ENCODE measurements at regions not wholly inside any gene's neighbourhood (a gene's known extent, or its start where the extent isn't known, plus 50 kb on each side); places are given as distances from the start of the nearest gene placed in this dataset.

GRCh38 chr12:105854071-105854470, 284.7 kb downstream of the NUAK1 start:
- H3K4me3 ChIP-seq (replicated peaks; ENCODE audit: low read depth, low read length), result no peak overlapping the region
- no peak for DNase-seq (ENCODE audit: extremely low read depth, low read depth)
- TF ChIP-seq, protein P1, sequence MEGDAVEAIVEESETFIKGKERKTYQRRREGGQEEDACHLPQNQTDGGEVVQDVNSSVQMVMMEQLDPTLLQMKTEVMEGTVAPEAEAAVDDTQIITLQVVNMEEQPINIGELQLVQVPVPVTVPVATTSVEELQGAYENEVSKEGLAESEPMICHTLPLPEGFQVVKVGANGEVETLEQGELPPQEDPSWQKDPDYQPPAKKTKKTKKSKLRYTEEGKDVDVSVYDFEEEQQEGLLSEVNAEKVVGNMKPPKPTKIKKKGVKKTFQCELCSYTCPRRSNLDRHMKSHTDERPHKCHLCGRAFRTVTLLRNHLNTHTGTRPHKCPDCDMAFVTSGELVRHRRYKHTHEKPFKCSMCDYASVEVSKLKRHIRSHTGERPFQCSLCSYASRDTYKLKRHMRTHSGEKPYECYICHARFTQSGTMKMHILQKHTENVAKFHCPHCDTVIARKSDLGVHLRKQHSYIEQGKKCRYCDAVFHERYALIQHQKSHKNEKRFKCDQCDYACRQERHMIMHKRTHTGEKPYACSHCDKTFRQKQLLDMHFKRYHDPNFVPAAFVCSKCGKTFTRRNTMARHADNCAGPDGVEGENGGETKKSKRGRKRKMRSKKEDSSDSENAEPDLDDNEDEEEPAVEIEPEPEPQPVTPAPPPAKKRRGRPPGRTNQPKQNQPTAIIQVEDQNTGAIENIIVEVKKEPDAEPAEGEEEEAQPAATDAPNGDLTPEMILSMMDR (IDR thresholded peaks at IDR 0.05; ENCODE audit: low read depth, low read length, missing control alignments), result no peak

DNA sequence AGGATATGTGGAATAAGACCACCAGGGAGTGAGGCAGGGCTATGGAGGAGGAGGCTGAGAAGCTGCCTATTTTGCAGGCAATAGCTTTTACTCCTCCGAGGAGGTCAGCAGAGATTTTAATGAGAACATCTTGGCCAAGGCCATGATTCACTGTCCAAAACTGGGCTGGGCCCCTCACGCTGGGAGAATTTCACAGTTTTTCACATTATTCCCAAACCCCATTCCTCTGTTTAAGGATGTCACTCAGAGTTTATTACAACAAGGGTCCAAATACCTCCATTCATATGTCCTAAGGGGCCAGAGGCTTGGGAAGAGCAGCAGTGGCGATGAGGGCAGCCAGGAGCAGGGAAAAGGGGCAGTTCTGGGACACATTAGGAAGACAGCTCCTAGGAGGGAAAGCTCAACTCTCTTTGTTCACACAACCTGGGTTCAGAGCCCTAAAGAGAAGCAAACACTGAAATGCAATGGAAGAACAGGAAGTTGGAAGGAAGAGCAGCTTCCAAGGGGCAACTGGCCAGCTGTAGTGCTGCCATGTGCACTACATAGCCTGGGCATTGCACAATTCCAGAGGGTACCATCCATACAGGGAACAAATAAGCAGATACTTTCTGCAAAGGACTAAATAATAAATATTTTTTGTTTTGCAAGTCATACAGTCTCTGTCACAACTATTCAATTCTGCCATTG, 283.2 kb downstream of the NUAK1 start:
- DNase-seq (ENCODE audit: extremely low read depth, low read depth), result no peak
- TF ChIP-seq, protein P1 (IDR thresholded peaks at IDR 0.05; ENCODE audit: low read depth, low read length, missing control alignments), result no peak
- H3K4me3 ChIP-seq (replicated peaks; ENCODE audit: low read depth, low read length), result no peak overlapping the region

DNA sequence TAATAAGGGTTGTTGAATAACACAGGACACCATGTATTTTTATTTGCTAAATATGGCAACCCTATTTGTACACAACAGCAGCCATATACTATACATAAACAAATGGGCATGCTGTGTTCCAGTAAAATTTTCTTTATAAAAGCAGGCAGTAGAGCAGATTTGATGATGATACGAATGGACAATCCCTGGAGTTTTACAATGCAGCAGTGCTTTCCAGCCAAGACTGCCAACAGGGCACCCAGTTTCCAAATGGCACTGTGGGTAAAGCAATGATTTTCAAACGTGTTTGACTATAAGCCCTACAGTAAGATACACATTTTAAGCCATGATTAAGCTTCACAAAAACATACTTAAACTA, 282.7 kb downstream of the NUAK1 start:
- H3K4me3 ChIP-seq (replicated peaks; ENCODE audit: low read depth, low read length), result no peak overlapping the region
- no peak for DNase-seq (ENCODE audit: extremely low read depth, low read depth)
- TF ChIP-seq, protein P1 (IDR thresholded peaks at IDR 0.05; ENCODE audit: low read depth, low read length, missing control alignments), result no peak

DNA sequence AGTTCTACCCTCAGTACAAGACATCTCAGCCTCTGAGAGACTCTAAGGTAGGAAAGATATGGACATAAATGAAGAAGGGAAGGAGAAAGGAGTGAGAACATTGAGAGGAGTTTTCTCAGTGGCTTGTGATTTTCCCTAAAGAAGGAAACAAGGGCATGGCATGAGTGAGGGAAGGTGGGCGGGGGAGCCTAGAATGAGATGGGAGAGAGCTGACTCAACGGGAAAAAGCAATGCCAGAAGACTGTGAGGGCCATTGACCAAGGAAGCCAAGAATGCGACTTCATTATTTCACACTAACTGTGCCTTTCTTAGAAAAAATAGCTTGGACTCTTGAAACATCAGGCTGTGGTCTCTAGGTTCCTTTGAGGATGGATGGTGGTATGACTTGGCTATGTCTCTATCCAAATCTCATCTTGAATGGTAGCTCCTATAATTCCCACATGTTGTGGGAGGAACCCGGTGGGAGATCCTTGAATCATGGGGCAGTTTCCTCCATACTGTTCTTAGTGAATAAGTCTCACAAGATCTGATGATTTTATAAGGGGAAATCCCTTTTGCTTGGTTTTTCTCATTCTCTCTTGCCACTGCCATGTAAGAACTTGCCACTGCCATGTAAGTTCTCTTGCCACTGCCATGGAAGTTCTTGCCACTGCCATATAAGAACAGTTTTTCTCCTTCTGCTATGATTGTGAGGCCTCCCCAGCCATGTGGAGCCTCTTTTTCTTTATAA, 279.6 kb downstream of the NUAK1 start:
- DNase-seq (ENCODE audit: extremely low read depth, low read depth), result no peak
- TF ChIP-seq, protein P1 (IDR thresholded peaks at IDR 0.05; ENCODE audit: low read depth, low read length, missing control alignments), result no peak
- no peak overlapping the region for H3K4me3 ChIP-seq (replicated peaks; ENCODE audit: low read depth, low read length)

GRCh38 chr12:105860561-105861207, 278.1 kb downstream of the NUAK1 start:
- no peak for DNase-seq (ENCODE audit: extremely low read depth, low read depth)
- TF ChIP-seq, protein P1 (IDR thresholded peaks at IDR 0.05; ENCODE audit: low read depth, low read length, missing control alignments), result no peak

GRCh38 chr12:105861227-105861626, 277.5 kb downstream of the NUAK1 start:
- no peak for DNase-seq (ENCODE audit: extremely low read depth, low read depth)
- TF ChIP-seq, protein P1 (IDR thresholded peaks at IDR 0.05; ENCODE audit: low read depth, low read length, missing control alignments), result no peak

More at GRCh38 chr12:105860561-105861207, 278.1 kb downstream of the NUAK1 start:
- no peak overlapping the region for H3K4me3 ChIP-seq (replicated peaks; ENCODE audit: low read depth, low read length)

More at GRCh38 chr12:105861227-105861626, 277.5 kb downstream of the NUAK1 start:
- H3K4me3 ChIP-seq (replicated peaks; ENCODE audit: low read depth, low read length), result no peak overlapping the region
